ENCODE measurements at regions not wholly inside any gene's neighbourhood (a gene's known extent, or its start where the extent isn't known, plus 50 kb on each side); places are given as distances from the start of the nearest gene placed in this dataset.
"Not testable (repeated sequence)": the region's sequence is repeated elsewhere in the genome, so short reads cannot be mapped to it uniquely, and the experiment has no call there.

DNA sequence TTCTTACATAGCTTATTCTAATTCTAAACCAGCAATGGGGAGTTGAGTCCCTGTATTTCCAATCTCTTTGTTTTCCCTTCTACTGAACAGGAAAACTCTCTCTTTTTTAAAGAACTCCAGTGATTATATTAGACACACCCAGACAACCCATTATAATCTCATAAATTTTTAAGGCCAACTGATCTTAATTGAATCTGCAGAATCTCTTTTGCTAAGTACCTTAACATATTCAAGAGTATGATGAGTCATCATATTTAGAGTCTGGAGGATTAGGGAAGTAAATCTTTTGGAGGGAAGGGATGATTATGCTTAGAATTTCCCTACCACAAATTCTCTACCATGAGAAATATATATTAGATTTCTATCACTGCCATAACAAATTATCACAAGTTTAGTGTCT, 705.1 kb downstream of the CENPC start:
- DNase-seq (ENCODE audit: low read depth in 2 of 2), result no peak

DNA sequence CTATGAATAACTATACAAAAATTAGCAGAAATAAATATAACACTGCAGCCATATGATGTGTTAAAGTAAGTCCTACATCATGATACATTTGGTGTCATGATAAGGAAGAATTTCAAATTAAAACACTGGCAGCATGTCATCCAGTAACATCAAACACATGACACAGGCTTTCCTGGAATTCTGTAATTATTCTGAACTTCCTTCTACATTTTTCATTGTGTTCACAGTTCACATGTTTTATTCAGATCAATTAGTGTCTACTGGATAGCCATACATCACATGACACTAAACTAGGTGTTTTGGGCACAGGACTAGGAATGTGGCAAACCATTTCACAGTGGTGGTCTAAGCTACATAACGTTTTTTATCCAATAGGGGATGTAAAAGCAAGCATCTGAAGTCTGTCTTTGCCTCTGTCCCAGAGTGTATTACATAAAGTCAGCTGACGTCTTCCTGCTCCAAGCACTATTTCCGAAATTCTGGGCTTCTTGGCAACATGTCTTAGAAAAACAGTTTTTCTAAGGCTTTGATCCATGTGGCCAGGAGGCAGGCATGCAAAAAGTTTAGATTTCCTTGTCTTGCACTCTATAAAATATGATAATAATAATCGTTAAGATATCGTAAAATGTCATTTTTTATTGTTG, 707.9 kb downstream of the CENPC start:
- no peak for DNase-seq (ENCODE audit: low read depth in 2 of 2)

DNA sequence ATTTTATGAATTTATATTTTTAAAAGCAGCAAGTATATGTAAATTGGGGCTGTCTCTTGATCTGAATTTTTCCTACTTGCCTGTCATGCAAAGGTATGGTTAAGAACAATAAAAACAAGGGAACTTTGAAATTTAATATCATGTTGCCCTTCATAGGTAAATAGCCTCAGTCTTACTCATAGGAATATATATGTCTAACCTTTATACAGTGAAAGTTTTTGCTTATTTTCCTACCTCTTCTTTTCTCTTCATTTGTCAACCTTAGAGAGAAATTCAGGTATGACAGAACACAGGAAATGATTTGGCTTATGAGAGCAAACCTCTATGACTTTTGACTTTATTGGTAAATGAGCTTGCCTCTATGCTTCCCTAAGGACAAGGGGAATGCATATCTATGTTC, 716.0 kb downstream of the CENPC start:
- no peak for DNase-seq (ENCODE audit: low read depth in 2 of 2)

DNA sequence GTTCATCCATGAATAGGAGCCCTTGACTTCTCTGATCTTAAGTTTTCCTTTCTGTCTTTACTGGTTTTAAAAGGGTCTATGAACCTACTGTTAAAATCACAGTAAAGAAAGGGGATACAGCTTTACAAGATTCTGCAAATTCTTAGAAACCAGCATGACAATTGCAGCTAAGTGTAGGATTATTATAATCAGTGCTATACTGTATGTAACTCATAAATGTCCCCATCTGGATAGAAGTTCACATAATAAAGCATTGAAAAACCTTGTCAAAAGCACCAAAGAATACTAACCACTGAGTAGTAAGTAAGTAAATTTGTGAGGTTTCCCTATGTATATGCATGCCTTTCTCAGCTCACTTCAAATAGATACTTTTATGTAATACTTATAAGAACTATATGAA, 724.6 kb downstream of the CENPC start:
- no peak for DNase-seq (ENCODE audit: low read depth in 2 of 2)

DNA sequence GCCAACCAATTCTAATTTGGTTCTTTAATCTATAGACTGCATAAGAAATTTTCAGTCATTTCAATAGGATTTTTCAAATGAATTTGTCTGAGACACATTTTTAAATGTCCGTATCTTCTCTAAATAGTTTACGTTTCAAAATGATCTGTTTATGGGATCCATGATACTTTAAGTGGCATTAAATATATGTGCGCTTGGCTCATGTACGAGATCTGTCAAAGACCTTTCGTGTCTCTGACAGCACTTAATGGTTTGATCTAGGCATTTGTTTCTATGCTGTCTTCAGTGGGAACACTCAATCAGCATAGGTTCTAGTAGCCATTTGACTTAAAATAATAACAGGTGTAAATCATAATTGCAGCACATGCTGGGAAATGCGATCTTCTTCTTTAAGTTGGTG, 731.0 kb downstream of the CENPC start:
- DNase-seq (ENCODE audit: low read depth in 2 of 2), result no peak

DNA sequence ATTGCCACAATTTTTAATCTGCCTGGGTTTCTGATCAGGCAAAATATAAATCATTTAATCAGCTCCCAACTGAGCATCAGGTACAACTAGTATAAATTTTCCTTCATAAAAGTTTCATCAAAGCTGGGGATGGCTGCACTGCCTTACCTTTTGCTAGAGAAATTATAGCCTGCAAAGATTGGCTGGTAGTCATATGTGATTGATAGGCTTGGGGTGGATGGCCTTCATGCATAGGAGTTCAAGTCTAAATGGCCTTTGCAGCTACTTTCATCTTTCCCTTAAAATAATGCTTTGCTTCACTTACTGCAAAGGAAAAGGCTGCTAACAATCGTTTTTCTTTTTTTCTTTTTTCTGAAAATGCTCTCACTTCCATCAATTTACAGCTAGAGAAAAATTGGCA, 739.7 kb downstream of the CENPC start:
- DNase-seq (ENCODE audit: low read depth in 2 of 2), result no peak

DNA sequence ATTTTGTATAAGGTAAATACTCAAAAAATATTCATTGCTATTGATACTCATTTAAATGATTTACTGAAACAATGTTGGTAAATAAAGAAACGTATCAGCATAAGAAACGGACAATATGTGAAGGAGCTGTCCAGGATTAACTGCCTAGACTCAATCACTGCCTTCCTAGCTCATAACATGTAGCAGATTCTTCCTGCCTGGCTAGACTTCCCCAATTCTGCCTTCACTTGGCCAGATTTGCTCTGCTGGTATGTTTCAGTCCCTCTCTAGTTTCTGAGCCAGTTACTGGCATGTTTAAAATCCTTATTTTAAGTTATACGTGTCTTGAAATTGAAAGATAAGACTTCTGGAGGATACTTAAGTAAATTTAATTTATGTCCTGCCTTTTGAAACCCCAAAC, 740.3 kb downstream of the CENPC start:
- no peak for DNase-seq (ENCODE audit: low read depth in 2 of 2)

DNA sequence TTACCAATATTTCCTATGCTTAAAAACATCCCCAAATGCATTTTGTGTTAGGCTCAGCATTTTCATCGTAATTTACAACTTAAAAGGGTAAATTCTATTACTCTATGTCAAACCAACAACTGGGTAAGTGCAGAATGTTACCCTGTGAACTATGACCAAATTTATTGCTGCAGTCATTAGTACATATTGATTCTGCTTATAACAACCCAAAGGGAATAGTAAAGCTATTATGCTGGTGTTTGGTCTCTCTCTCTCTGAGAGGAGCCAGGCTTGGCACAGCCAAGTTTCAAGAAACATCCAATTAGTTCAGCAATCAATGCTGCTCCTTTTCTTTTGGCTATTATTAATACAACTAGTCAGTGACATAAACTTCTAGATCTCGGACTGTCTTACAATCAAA, 747.7 kb downstream of the CENPC start:
- DNase-seq (ENCODE audit: low read depth in 2 of 2), result no peak

DNA sequence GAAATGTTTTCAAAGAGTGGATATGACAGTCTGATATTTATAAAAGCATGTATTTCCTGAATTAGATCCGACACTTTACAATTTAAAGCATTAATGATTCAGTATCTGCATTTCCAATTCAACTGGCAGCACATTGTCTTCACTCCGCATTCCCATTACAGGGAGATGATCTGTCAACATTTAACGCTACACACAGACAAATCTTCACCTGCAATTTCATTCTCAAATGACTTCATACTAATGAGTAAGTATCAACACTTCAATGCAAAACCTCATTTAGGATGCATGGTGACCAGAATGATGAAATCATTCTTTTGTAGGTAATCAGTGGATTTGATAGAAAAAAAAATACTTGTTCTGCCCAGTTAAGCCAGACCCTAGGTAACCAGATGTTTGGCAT, 749.6 kb downstream of the CENPC start:
- DNase-seq (ENCODE audit: low read depth in 2 of 2), result no peak

DNA sequence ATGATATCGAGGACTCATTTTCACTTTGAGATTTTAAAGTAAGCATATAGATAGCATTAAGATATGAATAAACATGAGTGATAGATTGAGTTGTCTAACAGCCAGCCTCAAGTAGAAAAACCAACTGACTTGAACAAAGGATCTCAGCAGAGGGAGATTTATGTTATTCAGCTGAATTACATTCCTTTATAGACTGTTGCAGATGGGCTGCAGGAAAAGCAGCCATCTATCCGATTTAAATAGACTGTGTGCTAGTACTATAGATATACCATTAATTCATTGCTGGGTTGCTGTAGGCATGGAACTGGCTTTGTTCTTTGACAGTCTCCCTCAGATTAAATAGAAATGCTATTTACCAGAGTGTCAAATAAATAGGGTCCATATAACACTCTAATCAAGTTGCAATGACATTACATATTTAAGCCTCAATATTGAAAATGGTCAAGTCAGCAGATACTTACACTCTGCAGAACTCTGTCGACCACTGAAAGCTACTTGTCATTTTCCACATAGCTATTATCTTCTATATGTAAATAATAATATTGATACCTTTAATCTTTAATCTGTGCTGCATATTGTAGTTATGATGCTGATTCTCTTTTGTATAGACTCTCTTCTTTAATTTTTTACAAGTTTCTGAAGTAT, 750.8 kb downstream of the CENPC start:
- no peak for DNase-seq (ENCODE audit: low read depth in 2 of 2)

DNA sequence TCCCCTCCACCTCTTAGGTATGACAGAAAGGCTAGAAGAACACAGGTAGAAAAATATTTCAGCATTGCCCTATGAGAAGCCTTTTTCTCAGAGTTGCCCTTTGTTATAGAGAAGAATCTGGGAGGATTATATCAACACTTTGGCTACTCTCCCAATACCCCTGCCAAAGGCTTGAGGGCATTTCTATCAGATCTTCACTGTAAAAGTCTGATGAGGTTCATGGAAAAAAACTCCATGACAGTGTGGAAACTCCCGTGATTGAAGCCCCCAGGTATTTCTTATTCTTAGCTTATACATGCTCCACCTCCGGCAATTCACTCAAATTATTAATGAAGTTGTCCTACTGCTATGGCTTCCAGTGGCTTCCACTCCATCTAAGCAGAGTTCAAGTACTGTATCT, 753.6 kb downstream of the CENPC start:
- no peak for DNase-seq (ENCODE audit: low read depth in 2 of 2)

DNA sequence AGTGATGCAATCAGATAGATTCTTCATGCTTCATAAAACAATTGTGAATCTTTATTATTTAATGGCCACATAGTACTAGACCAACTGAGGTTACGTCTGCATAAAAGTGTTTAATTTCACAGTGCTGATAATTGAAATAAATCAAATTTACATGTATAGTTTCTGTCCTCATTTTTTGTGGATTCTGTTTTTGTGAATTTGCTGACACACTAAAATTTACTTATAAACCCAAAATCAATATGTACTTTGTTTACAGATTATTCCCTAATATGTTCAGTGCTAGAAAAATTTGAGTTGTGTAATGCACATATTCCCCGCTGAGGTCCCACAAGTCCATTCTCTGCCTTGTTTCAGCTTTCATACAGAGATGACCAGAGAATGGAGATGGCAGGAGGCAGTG, 759.8 kb downstream of the CENPC start:
- DNase-seq (ENCODE audit: low read depth in 2 of 2), result no peak

DNA sequence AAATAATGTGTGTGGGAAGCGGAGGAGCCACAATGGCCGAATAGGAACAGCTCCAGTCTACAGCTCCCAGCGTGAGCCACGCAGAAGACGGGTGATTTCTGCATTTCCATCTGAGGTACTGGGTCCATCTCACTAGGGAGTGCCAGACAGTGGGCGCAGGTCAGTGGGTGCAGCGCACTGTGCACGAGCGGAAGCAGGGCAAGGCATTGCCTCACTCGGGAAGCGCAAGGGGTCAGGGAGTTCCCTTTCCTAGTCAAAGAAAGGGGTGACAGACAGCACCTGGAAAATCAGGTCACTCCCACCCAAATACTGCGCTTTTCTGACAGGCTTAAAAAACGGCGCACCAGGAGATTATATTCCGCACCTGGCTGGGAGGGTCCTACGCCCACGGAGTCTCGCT, 762.6 kb downstream of the CENPC start:
- not testable (repeated sequence) for DNase-seq (ENCODE audit: low read depth in 2 of 2)

DNA sequence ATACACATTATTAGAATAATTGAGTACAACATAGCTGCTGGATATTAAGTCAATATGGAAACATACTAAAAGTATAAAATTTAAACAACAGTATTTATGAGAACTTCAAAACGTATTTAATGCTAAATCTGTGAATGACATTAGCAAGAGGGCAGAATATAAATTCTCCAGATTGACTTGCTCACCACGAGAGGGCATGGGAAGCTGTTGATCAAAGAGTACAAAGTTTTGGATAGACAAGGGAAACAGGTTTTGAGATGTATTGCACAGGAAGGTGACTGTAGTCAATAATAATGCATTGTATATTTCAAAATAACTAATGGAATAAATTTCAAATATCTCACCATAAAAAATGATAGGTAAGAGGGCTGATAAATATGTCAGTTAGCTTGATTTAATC, 768.2 kb downstream of the CENPC start:
- DNase-seq (ENCODE audit: low read depth in 2 of 2), result no peak

DNA sequence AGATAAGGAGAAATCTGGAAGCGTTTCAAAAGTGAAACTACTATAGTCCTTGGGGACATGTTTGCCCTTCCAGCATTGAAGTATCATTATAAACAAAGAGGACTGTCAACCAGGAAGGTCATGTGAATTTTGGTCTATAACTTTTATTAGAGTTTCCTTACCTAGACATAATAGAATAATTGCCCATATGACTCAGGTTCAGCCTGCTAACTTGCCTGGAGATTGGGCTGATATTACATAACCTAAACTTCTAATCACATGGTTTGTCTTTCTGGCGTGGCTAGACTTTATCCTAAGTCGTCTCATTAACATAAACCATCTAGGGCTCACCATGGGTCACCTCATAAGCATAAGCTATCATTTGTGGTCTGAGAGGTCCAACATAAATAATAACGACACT, 775.9 kb downstream of the CENPC start:
- no peak for DNase-seq (ENCODE audit: low read depth in 2 of 2)

DNA sequence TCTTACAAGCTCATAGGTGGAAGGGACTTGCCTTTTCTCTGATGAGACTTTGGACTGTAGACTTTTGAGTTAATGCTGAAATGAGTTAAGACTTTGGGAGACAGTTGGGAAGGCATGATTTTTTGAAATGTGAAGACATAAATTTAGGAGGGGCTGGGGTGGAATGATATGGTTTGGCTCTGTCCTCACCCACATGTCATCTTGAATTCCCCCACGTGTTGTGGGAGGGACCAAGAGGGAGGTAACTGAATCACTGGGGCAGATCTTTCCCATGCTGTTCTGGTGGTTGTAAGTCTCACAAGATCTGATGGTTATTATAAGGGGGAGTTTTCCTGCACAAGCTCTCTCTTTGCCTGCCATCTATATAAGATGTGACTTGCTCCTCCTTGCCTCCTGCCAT, 777.9 kb downstream of the CENPC start:
- no peak for DNase-seq (ENCODE audit: low read depth in 2 of 2)

DNA sequence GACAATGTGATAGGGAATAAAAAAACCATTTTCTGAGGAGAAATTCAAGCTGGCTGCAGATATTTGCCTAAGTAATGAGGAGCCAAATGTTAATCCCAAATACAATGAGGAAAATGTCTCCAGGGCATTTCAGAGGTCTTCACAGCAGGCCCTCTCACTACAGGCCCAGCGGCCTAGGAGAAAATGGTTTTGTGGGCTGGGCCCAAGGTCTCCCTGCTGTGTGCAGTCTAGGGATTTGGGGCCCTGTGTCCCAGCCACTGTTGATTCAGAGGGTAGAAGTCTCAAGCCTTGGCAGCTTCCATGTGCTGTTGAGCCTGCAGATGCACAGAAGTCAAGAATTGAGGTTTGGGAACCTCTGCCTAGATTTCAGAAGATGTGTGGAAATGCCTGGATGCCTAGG, 778.7 kb downstream of the CENPC start:
- DNase-seq (ENCODE audit: low read depth in 2 of 2), result no peak

DNA sequence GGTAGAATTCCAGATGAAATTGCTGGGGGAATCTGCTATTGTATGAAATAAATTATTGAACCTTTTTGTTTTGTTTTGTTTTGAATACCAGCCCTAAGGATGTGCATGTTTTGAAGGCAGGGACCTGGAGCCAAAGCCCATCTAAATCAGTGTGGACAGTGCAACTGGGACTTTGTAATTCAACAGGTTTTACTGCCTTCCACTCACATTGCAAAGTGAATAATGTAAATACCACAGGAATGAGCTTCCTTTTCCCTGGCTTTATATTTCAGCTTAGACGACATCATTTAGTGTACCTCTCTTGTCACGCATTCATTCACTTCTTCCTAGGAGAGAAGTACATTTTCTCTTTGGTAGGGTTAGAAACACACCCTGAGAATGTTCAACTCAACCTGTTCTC, 795.0 kb downstream of the CENPC start:
- no peak for DNase-seq (ENCODE audit: low read depth in 2 of 2)

DNA sequence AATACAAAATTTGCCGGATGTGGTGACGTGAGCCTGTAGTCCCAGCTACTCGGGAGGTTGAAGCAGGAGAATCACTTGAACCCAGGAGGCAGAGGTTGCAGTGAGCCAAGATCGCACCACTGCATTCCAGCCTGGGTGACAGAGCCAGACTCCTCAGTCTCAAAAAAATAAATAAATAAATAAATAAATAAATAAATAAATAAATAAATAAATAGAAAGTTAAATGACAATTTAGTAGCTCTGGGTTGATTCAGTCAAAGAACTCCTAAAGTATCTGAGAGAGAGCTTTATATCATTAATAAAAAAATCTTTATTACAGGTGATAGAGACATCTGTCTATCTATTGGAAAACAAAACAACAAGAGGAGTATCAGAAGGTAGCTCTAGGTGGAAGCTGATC, 798.4 kb downstream of the CENPC start:
- DNase-seq (ENCODE audit: low read depth in 2 of 2), result not testable (repeated sequence)

DNA sequence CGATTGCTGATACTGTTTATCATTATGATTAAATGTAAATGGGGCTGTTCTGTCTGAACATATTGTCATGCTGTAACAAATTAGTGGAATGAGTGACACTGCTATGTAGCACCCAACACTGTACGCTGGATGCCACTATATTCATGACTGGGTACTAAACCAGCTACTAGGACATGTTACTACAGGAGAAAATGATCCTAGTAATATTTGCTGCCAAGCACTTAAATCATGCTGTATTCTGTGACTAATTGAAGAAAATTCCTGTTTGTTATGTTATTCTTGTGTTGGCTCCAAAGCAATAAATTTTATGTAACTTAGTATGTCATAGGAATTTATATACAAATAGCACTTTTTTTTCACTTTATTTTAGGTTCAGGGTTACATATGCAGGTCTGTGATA, 804.2 kb downstream of the CENPC start:
- DNase-seq (ENCODE audit: low read depth in 2 of 2), result no peak

DNA sequence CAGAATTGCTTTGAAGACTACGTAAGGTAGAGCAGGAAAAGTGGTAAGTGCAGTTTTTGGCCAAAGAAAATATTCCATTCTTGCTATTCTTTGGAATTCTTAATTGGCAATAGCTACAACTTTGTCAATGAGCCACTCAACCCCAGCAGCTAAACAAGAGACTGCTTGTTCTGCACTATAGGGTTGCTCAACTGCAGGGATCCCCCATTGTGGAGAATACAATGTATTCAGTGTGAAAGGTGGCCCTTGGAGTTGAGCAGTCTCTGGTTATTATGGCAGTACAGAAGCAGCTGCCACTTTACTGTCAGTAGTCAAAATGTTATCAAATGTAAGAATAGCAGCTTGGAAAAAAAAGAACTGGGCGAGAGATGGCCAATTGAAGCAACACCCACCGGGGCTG, 808.7 kb downstream of the CENPC start:
- DNase-seq (ENCODE audit: low read depth in 2 of 2), result no peak

DNA sequence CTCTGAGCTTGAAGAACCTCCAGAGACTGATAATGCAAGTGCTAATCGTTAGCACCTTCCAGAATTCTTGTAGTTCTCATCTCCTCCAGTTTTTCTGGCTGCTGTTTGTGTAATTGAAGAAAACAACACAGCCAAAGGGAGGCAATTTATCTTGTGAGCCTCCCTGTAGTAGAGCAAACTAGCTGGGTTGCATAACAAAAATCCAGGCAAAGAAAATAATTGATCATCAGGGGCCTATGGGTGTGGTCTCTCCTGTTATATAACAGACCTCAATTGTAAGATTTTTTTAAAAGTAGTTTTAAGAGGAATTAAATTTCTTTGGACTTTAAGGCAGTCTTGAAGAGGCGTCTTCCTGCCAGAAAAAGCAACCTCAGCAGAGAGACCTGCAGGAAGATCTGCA, 817.0 kb downstream of the CENPC start:
- DNase-seq (ENCODE audit: low read depth in 2 of 2), result no peak

DNA sequence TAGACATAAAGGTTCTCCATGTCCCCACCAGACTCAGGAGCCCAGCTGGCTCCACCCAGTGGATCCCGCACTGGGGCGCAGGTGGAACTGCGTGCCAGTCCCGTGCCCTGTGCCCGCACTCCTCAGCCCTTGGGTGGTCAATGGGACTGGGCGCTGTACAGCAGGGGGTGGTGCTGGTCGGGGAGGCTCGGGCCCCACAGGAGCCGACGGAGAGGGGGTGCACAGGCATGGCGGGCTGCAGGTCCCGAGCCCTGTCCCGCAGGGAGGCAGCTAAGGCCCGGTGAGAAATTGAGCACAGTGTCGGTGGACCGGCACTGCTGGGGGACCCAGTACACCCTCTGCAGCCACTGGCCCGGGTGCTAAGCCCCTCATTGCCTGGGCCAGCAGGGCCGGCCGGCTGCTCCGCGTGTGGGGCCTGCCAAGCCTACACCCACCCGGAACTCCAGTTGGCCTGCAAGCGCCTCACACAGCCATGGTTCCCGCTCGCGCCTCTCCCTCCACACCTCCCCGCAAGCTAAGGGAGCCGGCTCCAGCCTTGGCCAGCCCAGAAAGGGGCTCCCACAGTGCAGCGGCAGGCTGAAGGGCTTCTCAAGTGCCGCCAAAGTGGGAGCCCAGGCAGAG, 832.9 kb downstream of the CENPC start:
- not testable (repeated sequence) for DNase-seq (ENCODE audit: low read depth in 2 of 2)

DNA sequence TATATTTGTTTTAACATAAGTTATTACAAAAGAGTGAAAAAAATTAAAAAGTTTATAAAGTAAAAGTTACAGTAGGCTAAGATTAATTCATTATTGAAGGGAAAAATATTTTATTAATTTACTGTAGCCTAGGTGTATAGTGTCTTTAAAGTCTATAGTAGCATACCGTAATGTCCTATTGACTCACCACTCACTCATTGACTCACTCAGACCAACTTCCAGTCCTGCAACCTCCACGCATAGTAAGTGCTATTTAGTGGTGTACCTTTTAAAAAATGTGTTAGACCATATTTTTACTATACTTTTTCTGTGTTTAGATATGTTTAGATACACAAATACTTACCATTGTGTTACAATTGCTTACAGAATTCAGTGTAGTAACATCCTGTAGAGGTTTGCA, 841.1 kb downstream of the CENPC start:
- no peak for DNase-seq (ENCODE audit: low read depth in 2 of 2)

All from stimulated activated CD8-positive, alpha-beta memory T cell treated with anti-CD3 and anti-CD28 coated beads, Interleukin-7, amount 100 ng/mL, for 1 hour (primary cell).